HG03066 (cell line): ENCODE measurements at regions not wholly inside any gene's neighbourhood (a gene's known extent, or its start where the extent isn't known, plus 50 kb on each side); places are given as distances from the start of the nearest gene placed in this dataset.

ENCODE experiments used
- ATAC-seq: cut with Tn5 transposase; IDR thresholded peaks from one replicate; pipeline ENCODE4 v1.9.1; 2021; ENCODE audit warnings: low read depth; ENCODE audit not compliant: unreplicated experiment

GRCh38 chr6:170101281-170102035, 189.4 kb downstream of the DLL1 start:
- no peak for ATAC-seq

- no peak for ATAC-seq
Observed at GRCh38 chr6:170100046-170100445, 190.8 kb downstream of the DLL1 start.

GRCh38 chr6:170099387-170099786, 191.5 kb downstream of the DLL1 start:
- no peak for ATAC-seq

- ATAC-seq = no peak
Observed at GRCh38 chr6:170098428-170099170, 192.3 kb downstream of the DLL1 start.

- ATAC-seq = no peak
Observed at GRCh38 chr6:170097505-170098427, 193.1 kb downstream of the DLL1 start.

GRCh38 chr6:170096803-170097504, 193.9 kb downstream of the DLL1 start:
- ATAC-seq = no peak

GRCh38 chr6:170096191-170096802, 194.6 kb downstream of the DLL1 start:
- ATAC-seq = no peak

GRCh38 chr6:170095273-170095981, 195.5 kb downstream of the DLL1 start:
- ATAC-seq = no peak

- ATAC-seq = no peak
Observed at GRCh38 chr6:170094686-170095272, 196.1 kb downstream of the DLL1 start.

GRCh38 chr6:170093658-170094596, 197.0 kb downstream of the DLL1 start:
- no peak for ATAC-seq

- ATAC-seq = no peak
Observed at GRCh38 chr6:170093276-170093657, 197.6 kb downstream of the DLL1 start.

- no peak for ATAC-seq
Observed at GRCh38 chr6:170092826-170093225, 198.1 kb downstream of the DLL1 start.

GRCh38 chr6:170091639-170092579, 199.0 kb downstream of the DLL1 start:
- ATAC-seq = no peak

GRCh38 chr6:170091000-170091638, 199.8 kb downstream of the DLL1 start:
- no peak for ATAC-seq

- ATAC-seq = no peak
Observed at GRCh38 chr6:170090561-170090960, 200.3 kb downstream of the DLL1 start.

- no peak for ATAC-seq
Observed at GRCh38 chr6:170089963-170090362, 200.9 kb downstream of the DLL1 start.
